ENCODE measurements at regions not wholly inside any gene's neighbourhood (a gene's known extent, or its start where the extent isn't known, plus 50 kb on each side); places are given as distances from the start of the nearest gene placed in this dataset.
A peak's percentile ranks its signal among the peaks of the same experiment; 100 is the strongest.

DNA sequence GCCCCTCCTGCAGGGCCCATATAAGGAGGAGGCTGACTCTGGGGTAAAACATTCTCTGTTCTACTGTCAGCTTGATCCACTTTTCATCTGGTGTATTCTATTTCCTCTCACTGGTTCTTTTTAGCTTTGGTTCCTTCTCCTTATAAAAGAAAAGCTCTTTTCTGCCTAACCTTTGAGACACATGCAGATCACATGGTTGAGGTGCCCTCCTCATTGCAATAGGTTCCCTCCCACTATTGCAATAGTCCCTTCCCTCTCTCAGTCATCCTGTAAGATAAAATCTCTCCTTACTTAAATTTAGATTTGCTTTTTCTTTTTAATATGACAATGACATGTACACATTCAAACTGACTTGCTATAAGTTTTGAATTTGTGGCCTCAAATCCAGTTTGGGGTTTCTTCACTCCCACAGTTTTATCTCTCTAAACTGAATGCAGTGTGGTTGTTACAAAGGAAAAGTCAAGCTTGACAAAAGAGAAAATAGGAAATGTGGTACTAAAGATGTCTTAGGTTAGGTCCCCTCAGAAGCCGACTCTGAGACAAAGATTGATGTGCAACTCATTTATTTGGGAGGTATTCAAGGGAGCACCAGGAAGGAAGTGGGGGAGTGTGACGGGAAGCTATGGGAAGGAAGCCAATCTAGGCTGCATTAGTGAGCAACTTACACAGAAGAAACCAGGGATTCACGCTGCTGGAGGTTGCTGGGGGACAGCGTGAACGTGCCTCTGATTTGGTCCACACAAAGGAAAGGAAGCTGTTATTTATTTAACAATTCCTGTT lies 127.6 kb upstream of the LINC00305 start:
- peak; percentile 38 for DNase-seq

DNA sequence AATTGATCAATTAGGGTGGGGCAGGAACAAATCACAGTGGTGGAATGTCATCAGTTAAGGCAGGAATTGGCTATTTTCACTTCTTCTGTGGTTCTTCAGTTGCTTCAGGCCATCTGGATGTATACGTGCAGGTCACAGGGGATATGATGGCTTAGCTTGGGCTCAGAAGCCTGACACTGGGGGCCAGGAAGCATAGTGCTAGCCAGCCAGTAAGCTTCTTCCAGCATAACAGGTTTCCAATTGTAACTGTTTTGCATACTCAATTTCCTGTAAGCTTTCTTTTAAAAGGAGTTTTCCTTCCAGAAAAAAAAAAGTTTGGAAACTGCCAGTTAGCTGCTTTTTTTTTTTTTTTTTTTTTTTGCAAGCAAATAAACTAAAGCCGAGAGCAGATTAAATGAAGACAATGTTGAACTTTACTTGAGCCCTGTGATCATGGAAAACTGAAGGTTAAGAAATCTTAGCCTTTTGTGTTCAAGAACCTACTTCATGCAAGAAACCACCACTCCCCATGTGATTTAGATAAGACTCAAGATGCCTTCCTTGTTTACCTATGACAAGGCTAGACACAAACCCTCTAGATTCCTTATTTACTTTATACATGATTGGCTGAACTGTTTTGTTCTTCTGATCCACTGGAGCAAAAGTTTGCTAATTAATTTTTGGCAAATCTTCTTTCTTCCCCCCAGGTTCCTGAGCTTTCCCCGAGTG lies 126.9 kb upstream of the LINC00305 start:
- DNase-seq, result no peak

DNA sequence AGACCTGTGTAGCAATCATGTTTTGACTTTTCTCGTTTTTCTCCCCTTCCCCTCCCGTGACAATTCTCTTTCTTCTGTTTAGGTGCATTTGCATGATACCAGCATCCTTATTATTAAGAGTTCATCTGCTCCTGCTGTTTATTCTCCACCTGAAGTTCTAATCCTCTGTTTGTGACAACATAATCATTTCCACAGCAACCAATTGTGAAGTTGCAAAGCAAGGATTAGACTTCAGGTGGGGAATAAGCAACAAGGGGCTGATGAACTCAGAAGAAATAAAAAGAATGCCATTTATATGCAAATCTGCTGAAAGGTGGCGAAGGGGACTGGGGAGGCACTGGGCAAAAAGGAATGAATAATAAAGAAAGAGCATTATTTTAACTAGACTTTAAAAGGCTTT lies 124.8 kb upstream of the LINC00305 start:
- no peak for DNase-seq

DNA sequence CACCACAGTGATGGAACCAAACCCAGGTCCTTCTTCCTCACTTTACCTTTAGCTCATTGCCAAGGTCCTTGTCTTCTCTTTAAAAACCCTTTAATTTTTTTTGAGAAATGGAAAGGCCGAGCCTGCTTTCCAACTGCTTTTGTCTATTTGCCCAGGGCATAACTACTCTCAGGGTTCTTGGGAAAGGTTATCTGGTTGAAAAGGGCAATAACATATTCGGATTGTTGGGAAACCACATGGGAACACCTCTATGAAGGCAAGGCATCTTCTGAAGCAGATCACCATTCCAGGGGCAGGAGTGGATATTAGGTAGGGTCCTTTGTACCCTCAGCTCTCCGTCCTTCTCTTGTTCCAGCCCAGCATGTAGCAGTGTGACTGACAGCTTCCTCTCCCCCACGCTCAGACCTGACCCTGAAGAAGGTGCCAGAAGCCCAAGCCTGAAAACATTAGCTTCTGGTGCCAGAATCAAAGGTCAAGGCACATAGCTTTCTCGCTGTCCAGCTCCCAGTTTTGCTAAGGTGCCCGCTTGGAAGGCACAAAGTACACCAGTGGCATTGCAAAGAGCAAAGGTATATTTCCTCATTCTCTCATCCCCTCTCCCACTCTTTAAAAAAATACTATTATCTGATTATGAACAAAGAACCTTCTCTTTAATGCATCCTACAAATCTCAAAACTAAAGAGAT lies 123.2 kb upstream of the LINC00305 start:
- DNase-seq, result no peak

DNA sequence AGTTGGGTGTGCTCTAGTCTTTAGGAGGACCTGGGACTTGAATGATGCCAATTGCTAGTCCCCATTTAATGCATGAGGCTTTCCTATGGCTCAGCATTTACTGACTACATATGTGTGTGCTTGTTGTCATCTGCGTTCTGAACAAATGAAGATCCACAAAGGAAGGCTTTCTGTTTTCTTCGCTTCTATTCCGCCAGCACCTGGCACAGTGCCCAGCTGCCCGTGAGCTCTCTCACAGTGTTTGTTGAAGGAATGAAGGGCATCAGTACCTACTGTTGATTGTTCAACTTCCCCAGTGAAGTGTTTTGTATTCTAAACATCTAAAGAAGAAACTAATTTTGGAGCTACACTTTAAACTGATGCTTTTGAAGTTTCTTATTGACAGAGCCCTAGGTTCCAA lies 122.4 kb upstream of the LINC00305 start:
- DNase-seq, result peak; percentile 30

DNA sequence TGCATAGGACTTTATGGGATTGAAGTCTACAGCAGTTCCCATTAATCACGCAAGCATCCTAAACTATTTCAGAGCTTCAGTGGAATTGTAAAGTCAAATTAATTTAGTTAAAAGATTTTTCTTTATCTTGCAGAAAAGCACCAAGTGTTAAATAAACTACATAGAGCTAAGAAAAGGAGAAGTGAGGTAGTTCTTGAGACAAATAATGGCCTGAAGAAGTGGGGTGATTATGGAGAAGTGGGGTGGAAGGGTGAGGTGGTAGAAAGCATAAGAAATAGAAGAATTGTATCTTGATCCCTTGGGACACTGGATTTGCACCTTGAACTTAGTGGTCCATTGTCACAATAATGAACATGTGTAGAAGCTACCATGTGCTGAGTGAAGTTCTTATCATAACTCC lies 121.7 kb upstream of the LINC00305 start:
- no peak for DNase-seq

DNA sequence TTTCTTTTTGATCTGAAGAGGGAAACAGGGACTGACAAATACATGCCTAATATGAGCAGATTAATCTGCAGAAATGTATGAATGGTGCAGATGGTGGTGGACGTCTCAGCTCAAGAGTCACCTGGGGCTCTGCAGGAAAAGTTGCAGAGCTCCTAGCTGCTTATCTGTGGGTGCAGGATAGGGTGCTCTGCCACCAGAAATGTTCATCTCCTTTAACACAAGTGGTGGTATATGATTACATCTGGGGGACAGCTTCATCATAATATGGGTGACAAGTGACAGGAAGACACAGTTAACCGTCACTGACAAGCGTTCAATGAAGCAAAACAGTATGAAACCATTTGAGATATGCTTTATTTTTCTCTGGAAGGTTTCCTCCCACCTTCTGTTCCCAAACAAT lies 121.2 kb upstream of the LINC00305 start:
- no peak for DNase-seq

DNA sequence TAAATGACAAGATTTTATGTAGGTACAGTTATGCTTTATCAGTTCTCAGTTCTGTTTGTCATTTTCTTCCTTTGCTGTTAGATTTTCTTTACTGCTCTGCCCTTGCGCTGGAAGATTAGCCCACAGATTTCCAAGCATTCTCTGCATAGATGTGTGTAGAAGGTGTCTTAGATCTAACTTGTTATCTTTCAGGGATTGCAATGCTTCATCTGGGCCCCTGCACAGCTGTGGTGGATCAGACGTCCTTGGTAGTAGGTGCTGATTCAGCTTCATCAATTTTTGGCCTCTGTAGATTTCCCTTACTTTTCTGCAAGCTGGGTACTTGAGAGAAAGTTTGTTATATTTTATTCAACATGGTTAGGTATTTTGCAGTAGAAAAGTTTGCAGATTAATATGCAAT lies 115.3 kb upstream of the LINC00305 start:
- no peak for DNase-seq

DNA sequence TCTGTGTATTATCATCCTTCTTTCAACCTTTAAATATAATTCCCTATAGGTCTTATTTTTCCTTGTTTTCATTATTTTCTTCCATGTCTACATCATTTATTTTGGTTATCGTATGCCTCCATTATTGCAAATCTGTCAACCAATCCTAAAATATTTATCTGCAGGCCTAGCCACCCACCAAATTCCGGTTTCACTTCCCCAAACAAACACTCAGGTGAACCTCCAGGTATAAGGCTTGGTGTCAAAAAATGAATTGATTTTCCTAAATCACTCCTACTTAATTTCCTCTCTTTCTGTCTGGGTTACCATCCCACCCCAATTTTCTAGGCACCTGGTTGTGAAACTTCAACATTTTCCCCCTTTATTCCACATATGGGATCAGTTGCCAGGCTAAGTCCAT lies 111.9 kb upstream of the LINC00305 start:
- no peak for DNase-seq

DNA sequence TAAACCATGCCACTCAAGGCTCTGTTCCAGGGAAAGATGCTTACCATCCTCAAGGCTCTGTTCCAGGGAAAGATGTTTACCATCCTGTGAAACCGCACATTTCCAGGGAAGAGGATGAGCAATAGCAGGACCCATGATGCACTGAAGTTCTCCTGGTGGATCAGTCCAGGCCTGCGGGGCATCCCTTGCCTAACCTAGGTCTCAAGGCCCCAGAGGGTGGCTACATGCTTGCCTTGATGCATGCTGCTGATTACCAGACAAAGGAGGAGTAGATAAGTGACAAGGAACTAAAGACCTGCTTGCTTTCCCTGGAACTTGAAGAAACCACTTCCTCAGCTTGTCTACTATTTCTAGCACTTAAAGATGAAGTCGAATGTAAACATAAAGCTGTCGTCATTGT lies 111.0 kb upstream of the LINC00305 start:
- no peak for DNase-seq

DNA sequence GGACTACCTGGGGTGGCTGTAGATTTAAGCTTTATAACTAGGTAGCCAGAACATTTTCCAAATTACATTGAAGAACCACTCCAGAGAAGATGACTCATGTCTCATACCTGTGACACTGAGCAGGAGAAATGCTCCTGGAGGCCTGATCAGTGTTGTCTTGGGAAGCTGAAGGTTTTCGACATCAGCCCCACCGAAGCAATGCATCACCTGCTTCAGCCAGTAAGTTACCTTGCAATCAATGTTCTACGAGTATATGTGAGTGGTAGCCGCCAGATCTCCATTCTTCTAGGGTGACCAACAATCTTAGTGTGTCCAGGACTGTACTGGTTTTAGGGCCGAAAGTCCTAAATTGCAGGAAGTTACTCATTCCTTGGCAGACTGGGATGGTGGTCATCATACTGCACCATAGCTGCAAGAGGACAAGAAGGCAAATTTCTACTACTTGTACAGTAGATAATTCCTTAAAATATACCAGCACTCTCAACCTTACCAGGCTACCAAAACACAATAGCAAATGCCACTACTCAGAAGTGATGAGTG lies 109.3 kb upstream of the LINC00305 start:
- no peak for DNase-seq

DNA sequence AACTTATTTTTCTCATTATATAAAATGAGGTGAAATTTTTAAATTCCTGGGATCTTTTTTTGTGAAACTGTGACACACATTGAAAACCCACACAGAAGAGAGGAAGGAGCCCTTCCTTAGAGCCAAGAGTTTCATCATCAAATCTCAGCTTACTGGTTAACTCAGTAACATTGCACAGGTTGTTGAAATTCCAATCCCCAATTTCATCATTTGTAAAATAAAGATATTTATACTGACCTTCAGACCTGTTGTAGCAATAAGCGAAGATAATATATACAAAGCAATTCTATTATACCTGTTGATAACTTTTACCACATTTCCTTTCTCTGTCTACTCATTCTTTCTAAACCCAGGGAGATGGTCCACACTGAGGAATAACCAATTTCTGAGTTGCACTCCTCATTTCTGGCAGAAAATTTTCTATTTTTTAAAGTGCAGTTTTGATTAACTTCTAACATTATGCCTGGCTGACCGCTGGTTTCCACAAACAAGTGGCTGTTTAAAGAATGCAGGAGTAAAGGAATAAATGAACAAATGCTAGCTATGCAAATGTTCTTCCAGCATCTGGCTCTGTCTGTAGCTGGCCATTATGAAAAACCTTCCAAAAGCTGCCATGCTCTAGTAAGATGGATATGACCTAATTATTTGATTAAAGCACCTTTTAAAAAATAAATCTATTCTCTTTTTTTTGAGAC lies 105.7 kb upstream of the LINC00305 start:
- DNase-seq, result no peak

DNA sequence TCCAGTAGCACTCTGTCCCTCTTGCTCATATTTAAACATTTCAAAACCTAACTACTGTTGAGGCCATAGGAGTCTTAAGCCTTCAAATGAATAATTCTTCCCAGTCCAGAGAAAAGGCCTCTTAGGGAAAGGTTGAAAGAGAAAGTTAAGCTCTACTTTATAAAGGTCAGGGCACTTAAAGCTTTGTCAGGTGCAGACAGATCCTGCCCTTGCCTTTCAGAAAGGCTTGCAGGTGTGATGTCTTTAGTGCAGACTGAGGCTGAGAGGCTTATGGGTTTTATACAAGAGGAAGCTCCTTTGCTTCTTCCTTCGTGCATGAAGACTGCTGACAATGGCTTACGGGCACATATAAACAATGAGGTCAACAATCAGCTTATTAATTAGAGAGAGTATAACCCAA lies 105.0 kb upstream of the LINC00305 start:
- no peak for DNase-seq

DNA sequence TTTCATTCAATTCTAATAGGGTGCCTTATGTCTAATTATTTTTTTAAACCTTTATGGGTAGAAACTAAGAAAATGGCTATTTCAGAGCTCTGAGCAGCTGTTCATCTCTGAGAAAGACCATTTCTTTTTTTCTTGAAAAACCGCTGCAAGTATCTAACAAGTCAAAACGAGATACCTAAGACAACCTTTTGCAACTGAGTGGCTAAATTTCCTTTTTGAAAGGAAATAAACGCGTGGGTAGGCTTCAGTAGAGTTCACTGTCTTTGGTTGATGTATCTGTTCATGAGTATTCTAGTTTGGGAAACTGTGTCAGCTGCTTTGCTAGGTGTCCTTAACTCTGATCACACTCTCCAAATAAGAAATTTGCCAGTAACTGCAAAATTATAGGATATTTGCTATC lies 104.3 kb upstream of the LINC00305 start:
- DNase-seq, result no peak

DNA sequence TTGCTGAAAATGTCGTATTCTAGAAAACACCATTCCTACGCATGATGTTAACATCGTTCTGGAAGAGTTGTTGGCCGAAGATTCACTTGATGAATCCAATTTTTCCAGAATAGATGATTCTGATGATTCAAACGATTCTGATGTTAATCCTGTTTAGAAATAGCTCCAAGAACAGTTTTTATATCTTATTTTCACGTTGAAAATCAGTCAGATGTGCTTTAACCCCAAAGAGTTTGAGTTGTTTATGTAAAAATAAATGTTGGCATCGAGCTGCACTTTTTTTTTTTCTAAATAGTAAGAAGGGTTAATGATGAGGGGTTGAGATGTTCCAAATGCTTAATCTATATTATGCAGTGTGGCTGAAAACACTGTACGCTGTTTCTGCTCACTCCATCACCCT lies 99.9 kb upstream of the LINC00305 start:
- no peak for DNase-seq

DNA sequence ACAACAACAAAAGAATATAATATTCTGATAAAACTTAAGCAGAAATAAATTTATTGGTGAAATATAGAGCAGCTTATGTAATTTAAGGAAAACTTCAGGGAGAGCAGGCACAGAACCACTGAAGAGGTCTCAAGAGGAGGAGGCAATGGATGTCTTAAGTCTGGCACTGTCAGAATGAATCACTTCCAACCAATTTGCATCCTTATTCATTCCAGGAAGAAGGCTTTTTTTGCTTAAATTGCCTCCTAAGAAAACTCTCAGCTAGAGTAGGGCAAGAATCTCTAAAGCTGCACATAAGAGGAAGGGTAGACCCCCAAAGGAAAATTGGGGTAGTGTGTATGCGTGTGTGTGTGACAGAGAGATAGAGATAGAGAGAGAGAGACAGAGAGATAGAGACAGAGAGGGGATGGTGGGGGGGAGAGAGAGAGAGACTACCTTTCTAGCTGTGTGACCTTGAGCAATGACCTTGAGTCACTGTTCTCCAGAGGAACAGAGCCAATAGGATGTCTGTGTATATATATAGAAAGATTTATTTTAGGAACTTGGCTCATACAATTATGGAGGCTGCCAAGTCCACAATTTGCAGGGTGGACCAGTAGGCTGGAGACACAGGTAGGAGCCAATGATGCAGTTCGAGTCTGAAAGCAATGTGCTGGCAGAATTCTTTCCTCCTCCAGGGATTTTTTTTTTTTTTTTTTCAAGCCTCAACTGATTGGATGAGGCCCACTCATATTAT lies 96.4 kb upstream of the LINC00305 start:
- no peak for DNase-seq

DNA sequence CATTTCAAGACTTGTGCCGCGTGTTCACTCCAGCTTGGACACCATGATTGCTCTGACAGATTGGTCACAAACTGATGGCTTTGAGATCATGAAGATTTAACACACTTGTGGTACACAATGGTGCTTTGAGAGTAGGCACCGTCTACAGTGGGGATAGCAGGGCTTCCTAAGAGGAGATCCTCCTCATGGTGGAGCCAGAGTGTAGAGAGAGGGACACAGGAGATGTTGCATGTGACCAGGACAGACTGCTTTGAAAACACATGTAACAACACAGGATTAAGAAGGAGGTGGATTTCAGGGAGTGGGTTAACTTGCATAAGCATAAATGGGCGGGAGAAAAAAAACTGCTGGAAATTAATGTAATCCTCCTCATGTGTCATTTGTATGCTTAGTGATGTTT lies 95.7 kb upstream of the LINC00305 start:
- no peak for DNase-seq

DNA sequence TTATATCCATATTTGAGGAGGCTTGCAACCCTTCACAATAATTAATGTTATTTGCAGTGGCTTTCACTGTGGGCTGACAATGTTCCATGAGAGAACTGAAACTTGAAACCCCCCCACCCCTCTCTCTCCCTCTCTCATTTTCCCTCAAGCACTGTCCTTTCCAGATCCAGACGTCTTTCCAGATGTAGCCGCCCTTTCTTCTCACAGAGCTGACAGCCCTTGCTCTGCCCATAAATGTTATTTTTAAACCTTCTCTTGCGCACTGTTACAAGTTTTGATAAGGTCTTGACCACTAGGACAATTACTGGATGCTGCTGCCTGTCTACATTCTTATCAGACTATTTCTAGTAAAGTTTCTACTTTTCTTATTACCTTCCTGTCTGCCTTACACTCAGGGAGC lies 91.4 kb upstream of the LINC00305 start:
- no peak for DNase-seq

DNA sequence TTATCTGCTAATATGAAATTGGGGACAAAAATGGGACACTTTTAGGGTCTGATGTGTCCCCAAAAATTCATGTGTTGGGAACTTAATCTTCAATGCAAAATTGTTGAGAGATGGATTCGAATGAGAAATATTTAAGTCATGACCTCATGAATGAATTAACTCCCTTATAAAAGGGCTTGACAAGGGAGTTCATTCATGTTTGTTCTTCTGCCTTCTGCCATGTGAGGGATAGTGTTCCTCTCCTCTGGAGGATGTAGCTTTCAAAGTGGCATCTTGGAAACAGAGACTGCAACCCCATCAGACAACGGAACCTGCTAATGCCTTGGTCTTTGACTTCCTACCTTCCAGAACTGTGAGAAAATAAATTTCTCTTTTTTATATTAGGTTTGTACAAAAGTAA lies 89.2 kb upstream of the LINC00305 start:
- DNase-seq, result no peak

DNA sequence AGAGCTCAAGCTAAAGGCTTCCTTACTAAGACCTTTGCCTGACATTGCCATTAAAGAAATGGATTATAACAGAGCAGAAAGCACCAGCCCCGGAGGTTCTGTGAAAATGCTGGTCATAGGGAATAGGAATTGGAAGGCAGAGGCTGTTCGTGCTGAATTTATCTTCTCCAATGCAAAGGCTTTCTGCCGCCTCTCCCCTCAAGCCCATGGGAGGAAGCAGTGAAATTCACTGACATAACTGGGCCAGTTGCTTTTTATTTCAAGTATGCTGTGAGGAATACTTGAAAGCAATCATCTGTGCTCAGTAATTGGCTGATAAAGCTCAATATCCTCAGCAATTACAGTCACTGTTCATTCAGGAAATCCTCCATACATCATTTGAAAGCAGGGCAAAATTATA lies 85.4 kb upstream of the LINC00305 start:
- no peak for DNase-seq

DNA sequence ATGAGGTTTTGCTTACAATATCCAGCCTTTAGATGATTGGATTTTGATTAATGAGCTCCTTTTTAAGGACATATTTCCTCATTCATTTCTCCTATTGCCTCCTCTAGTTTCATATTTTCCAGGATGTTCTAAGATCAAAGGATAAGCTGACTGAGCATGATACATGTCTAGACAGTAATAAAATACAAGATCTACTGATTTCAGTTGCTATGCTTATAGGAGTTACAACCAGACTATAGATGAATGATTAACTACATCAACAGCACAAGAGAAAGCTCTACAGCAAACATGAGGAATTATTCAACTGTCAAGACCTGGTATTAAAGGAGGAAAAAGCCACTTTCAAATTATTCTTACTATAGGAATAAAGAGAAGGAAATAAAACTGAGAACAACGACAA lies 85.0 kb upstream of the LINC00305 start:
- DNase-seq, result no peak

DNA sequence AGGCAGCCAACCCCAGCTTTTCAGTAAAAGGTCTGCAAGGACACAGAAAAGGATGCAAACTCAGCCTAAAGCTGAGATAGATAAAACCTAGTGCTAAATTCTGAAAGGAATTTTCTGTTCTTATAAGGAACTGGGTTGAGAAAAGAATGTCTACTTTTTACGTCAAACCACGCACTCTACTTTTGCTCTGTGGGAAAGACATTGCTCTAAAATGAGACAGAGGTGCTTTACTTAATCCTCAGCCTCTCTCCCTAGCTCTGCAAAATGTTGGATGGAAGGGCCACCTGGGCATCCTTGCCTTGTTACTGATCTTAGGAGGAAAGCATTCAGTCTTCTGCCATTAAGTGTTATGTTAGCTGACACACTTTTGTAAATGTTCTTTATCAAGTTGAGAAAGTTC lies 72.1 kb upstream of the LINC00305 start:
- DNase-seq, result no peak

DNA sequence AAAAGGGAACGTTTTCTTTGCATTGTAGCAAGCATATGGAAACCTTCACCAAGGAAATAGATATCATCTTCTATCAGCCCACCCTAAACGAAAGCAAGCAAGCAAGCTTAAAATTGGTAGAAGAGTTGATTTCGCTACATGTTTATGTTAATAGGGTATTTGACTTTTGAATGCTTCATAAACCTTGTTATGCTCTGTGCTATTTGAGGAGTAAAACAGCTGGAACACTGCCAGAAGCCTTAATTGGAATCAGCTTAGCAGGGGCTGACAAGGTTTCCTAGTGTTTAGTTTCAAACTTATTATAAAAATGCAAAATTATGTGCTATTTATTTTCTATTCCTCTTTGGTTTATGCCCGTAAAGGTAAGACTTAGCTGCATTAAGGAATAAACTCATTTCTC lies 70.6 kb upstream of the LINC00305 start:
- no peak for DNase-seq

All from left hindlimb (tissue), 1 donor.